ENCODE measurements at regions not wholly inside any gene's neighbourhood (a gene's known extent, or its start where the extent isn't known, plus 50 kb on each side); places are given as distances from the start of the nearest gene placed in this dataset.

- Histone ChIP-seq H3K36me3 (ENCODE audit: control insufficient read depth in 1 of 2, insufficient read depth in 2 of 2, low read length in 2 of 2) (no peaks in the 10 kb centered on the region), H3K27me3 (ENCODE audit: control insufficient read depth in 1 of 2, insufficient read depth in 2 of 2, low read length in 2 of 2) (peaks cover 0 to 6% of the 10 kb centered on the region in 2 donors), H3K27ac (ENCODE audit: low read depth, low read length) (no peak overlapping the region), H3K4me1 (ENCODE audit: control insufficient read depth in 1 of 2, insufficient read depth in 2 of 2, low read length in 2 of 2) (no peaks in the 10 kb centered on the region), H3K9ac (ENCODE audit: low read depth in 1 of 2, low read length in 2 of 2) (no peak overlapping the region), H3K4me3 (ENCODE audit: low read depth in 1 of 2, low read length in 2 of 2) (no peak overlapping the region), H3K9me3 (ENCODE audit: control insufficient read depth in 1 of 2, low read length in 2 of 2) (no peaks in the 10 kb centered on the region)
Observed at GRCh38 chr10:78479467-78479866, 445.8 kb downstream of the RPS24 start.

- Histone ChIP-seq H3K9ac (ENCODE audit: low read depth in 1 of 2, low read length in 2 of 2) (no peak overlapping the region), H3K4me3 (ENCODE audit: low read depth in 1 of 2, low read length in 2 of 2) (no peak overlapping the region), H3K4me1 (ENCODE audit: control insufficient read depth in 1 of 2, insufficient read depth in 2 of 2, low read length in 2 of 2) (no peaks in the 10 kb centered on the region), H3K9me3 (ENCODE audit: control insufficient read depth in 1 of 2, low read length in 2 of 2) (no peaks in the 10 kb centered on the region), H3K27me3 (ENCODE audit: control insufficient read depth in 1 of 2, insufficient read depth in 2 of 2, low read length in 2 of 2) (peaks cover 0 to 6% of the 10 kb centered on the region in 2 donors), H3K27ac (ENCODE audit: low read depth, low read length) (no peak overlapping the region), H3K36me3 (ENCODE audit: control insufficient read depth in 1 of 2, insufficient read depth in 2 of 2, low read length in 2 of 2) (no peaks in the 10 kb centered on the region)
Observed at GRCh38 chr10:78481842-78482241, 448.2 kb downstream of the RPS24 start.

- Histone ChIP-seq H3K36me3 (ENCODE audit: control insufficient read depth in 1 of 2, insufficient read depth in 2 of 2, low read length in 2 of 2) (no peaks in the 10 kb centered on the region), H3K27ac (ENCODE audit: low read depth, low read length) (no peak overlapping the region), H3K9me3 (ENCODE audit: control insufficient read depth in 1 of 2, low read length in 2 of 2) (no peaks in the 10 kb centered on the region), H3K9ac (ENCODE audit: low read depth in 1 of 2, low read length in 2 of 2) (no peak overlapping the region), H3K4me3 (ENCODE audit: low read depth in 1 of 2, low read length in 2 of 2) (no peak overlapping the region), H3K4me1 (ENCODE audit: control insufficient read depth in 1 of 2, insufficient read depth in 2 of 2, low read length in 2 of 2) (no peaks in the 10 kb centered on the region), H3K27me3 (ENCODE audit: control insufficient read depth in 1 of 2, insufficient read depth in 2 of 2, low read length in 2 of 2) (peaks cover 0 to 6% of the 10 kb centered on the region in 2 donors)
Observed at GRCh38 chr10:78483641-78484040, 450.0 kb downstream of the RPS24 start.

GRCh38 chr10:78489034-78489433, 455.4 kb downstream of the RPS24 start:
- Histone ChIP-seq H3K9ac (ENCODE audit: low read depth in 1 of 2, low read length in 2 of 2) (no peak overlapping the region), H3K27ac (ENCODE audit: low read depth, low read length) (no peak overlapping the region)

GRCh38 chr10:78491812-78492211, 458.1 kb downstream of the RPS24 start:
- Histone ChIP-seq H3K4me1 (ENCODE audit: control insufficient read depth in 1 of 2, insufficient read depth in 2 of 2, low read length in 2 of 2) (no peaks in the 10 kb centered on the region), H3K27me3 (ENCODE audit: control insufficient read depth in 1 of 2, insufficient read depth in 2 of 2, low read length in 2 of 2) (no peaks in the 10 kb centered on the region), H3K27ac (ENCODE audit: low read depth, low read length) (no peak overlapping the region), H3K9ac (ENCODE audit: low read depth in 1 of 2, low read length in 2 of 2) (no peak overlapping the region), H3K9me3 (ENCODE audit: control insufficient read depth in 1 of 2, low read length in 2 of 2) (peaks cover 2 to 10% of the 10 kb centered on the region in 2 donors), H3K4me3 (ENCODE audit: low read depth in 1 of 2, low read length in 2 of 2) (no peak overlapping the region), H3K36me3 (ENCODE audit: control insufficient read depth in 1 of 2, insufficient read depth in 2 of 2, low read length in 2 of 2) (no peaks in the 10 kb centered on the region)

More at GRCh38 chr10:78489034-78489433, 455.4 kb downstream of the RPS24 start:
- Histone ChIP-seq H3K36me3 (ENCODE audit: control insufficient read depth in 1 of 2, insufficient read depth in 2 of 2, low read length in 2 of 2) (no peaks in the 10 kb centered on the region), H3K27me3 (ENCODE audit: control insufficient read depth in 1 of 2, insufficient read depth in 2 of 2, low read length in 2 of 2) (no peaks in the 10 kb centered on the region), H3K4me3 (ENCODE audit: low read depth in 1 of 2, low read length in 2 of 2) (no peak overlapping the region), H3K4me1 (ENCODE audit: control insufficient read depth in 1 of 2, insufficient read depth in 2 of 2, low read length in 2 of 2) (no peaks in the 10 kb centered on the region), H3K9me3 (ENCODE audit: control insufficient read depth in 1 of 2, low read length in 2 of 2) (peaks cover 2 to 10% of the 10 kb centered on the region in 2 donors)

- Histone ChIP-seq H3K27me3 (ENCODE audit: control insufficient read depth in 1 of 2, insufficient read depth in 2 of 2, low read length in 2 of 2) (no peaks in the 10 kb centered on the region), H3K4me1 (ENCODE audit: control insufficient read depth in 1 of 2, insufficient read depth in 2 of 2, low read length in 2 of 2) (no peaks in the 10 kb centered on the region), H3K9ac (ENCODE audit: low read depth in 1 of 2, low read length in 2 of 2) (no peak overlapping the region), H3K4me3 (ENCODE audit: low read depth in 1 of 2, low read length in 2 of 2) (no peak overlapping the region), H3K9me3 (ENCODE audit: control insufficient read depth in 1 of 2, low read length in 2 of 2) (peaks cover 2 to 10% of the 10 kb centered on the region in 2 donors), H3K27ac (ENCODE audit: low read depth, low read length) (no peak overlapping the region), H3K36me3 (ENCODE audit: control insufficient read depth in 1 of 2, insufficient read depth in 2 of 2, low read length in 2 of 2) (no peaks in the 10 kb centered on the region)
Observed at GRCh38 chr10:78492424-78492823, 458.8 kb downstream of the RPS24 start.

- H3K36me3 ChIP-seq (ENCODE audit: control insufficient read depth in 1 of 2, insufficient read depth in 2 of 2, low read length in 2 of 2) = no peaks in the 10 kb centered on the region
- no peaks in the 10 kb centered on the region for H3K27me3 ChIP-seq (ENCODE audit: control insufficient read depth in 1 of 2, insufficient read depth in 2 of 2, low read length in 2 of 2)
- peaks cover 2 to 7% of the 10 kb centered on the region in 2 donors for H3K9me3 ChIP-seq (ENCODE audit: control insufficient read depth in 1 of 2, low read length in 2 of 2)
- H3K4me1 ChIP-seq (ENCODE audit: control insufficient read depth in 1 of 2, insufficient read depth in 2 of 2, low read length in 2 of 2) = no peaks in the 10 kb centered on the region
- H3K27ac ChIP-seq (ENCODE audit: low read depth, low read length) = no peak overlapping the region
- H3K4me3 ChIP-seq (ENCODE audit: low read depth in 1 of 2, low read length in 2 of 2) = no peak overlapping the region
- H3K9ac ChIP-seq (ENCODE audit: low read depth in 1 of 2, low read length in 2 of 2) = no peak overlapping the region
Observed at GRCh38 chr10:78494179-78494578, 460.5 kb downstream of the RPS24 start.

- no peak overlapping the region for H3K4me3 ChIP-seq (ENCODE audit: low read depth in 1 of 2, low read length in 2 of 2)
- H3K4me1 ChIP-seq (ENCODE audit: control insufficient read depth in 1 of 2, insufficient read depth in 2 of 2, low read length in 2 of 2) = no peaks in the 10 kb centered on the region
- no peak overlapping the region for H3K27ac ChIP-seq (ENCODE audit: low read depth, low read length)
- H3K36me3 ChIP-seq (ENCODE audit: control insufficient read depth in 1 of 2, insufficient read depth in 2 of 2, low read length in 2 of 2) = no peaks in the 10 kb centered on the region
- no peaks in the 10 kb centered on the region for H3K9me3 ChIP-seq (ENCODE audit: control insufficient read depth in 1 of 2, low read length in 2 of 2)
- no peak overlapping the region for H3K9ac ChIP-seq (ENCODE audit: low read depth in 1 of 2, low read length in 2 of 2)
- H3K27me3 ChIP-seq (ENCODE audit: control insufficient read depth in 1 of 2, insufficient read depth in 2 of 2, low read length in 2 of 2) = no peaks in the 10 kb centered on the region
Observed at GRCh38 chr10:78502210-78502936, 468.7 kb downstream of the RPS24 start.

GRCh38 chr10:78504181-78504580, 470.5 kb downstream of the RPS24 start:
- Histone ChIP-seq H3K4me3 (ENCODE audit: low read depth in 1 of 2, low read length in 2 of 2) (no peak overlapping the region), H3K27ac (ENCODE audit: low read depth, low read length) (no peak overlapping the region), H3K36me3 (ENCODE audit: control insufficient read depth in 1 of 2, insufficient read depth in 2 of 2, low read length in 2 of 2) (no peaks in the 10 kb centered on the region), H3K4me1 (ENCODE audit: control insufficient read depth in 1 of 2, insufficient read depth in 2 of 2, low read length in 2 of 2) (no peaks in the 10 kb centered on the region), H3K27me3 (ENCODE audit: control insufficient read depth in 1 of 2, insufficient read depth in 2 of 2, low read length in 2 of 2) (no peaks in the 10 kb centered on the region), H3K9me3 (ENCODE audit: control insufficient read depth in 1 of 2, low read length in 2 of 2) (no peaks in the 10 kb centered on the region), H3K9ac (ENCODE audit: low read depth in 1 of 2, low read length in 2 of 2) (no peak overlapping the region)

- Histone ChIP-seq H3K27ac (ENCODE audit: low read depth, low read length) (no peak overlapping the region), H3K36me3 (ENCODE audit: control insufficient read depth in 1 of 2, insufficient read depth in 2 of 2, low read length in 2 of 2) (no peaks in the 10 kb centered on the region), H3K9ac (ENCODE audit: low read depth in 1 of 2, low read length in 2 of 2) (no peak overlapping the region), H3K4me1 (ENCODE audit: control insufficient read depth in 1 of 2, insufficient read depth in 2 of 2, low read length in 2 of 2) (no peaks in the 10 kb centered on the region), H3K9me3 (ENCODE audit: control insufficient read depth in 1 of 2, low read length in 2 of 2) (no peaks in the 10 kb centered on the region), H3K4me3 (ENCODE audit: low read depth in 1 of 2, low read length in 2 of 2) (no peak overlapping the region), H3K27me3 (ENCODE audit: control insufficient read depth in 1 of 2, insufficient read depth in 2 of 2, low read length in 2 of 2) (no peaks in the 10 kb centered on the region)
Observed at GRCh38 chr10:78505657-78506056, 472.0 kb downstream of the RPS24 start.
